MM.1S (cell line): ENCODE measurements at regions not wholly inside any gene's neighbourhood (a gene's known extent, or its start where the extent isn't known, plus 50 kb on each side); places are given as distances from the start of the nearest gene placed in this dataset.
"Not testable (repeated sequence)": the region's sequence is repeated elsewhere in the genome, so short reads cannot be mapped to it uniquely, and the experiment has no call there.

Experiments used
- DNase-seq: peaks from one replicate; pipeline ENCODE4 v3.0.0-alpha.2; 2015
- H2AFZ ChIP-seq: fragments of 300-600 bp; sonication (generic); 2 replicates; pipeline ENCODE4 v1.6.0; 2016; ENCODE audit warnings: antibody characterized with exemption, low read length
- H3F3A ChIP-seq: fragments of 300-600 bp; sonication (generic); 2 replicates; pipeline ENCODE4 v1.6.1; 2016; ENCODE audit warnings: mild to moderate bottlenecking, antibody characterized with exemption, low read length, moderate library complexity, mixed read lengths; ENCODE audit not compliant: insufficient read depth
- H3K27ac ChIP-seq: fragments of 300-600 bp; sonication (generic); 2 replicates; pipeline ENCODE4 v1.5.1; 2016; ENCODE audit warnings: mild to moderate bottlenecking, low read length
- H3K27me3 ChIP-seq: fragments of 300-600 bp; sonication (generic); replicated peaks from 2 replicates; pipeline ENCODE4 v1.6.0; 2016; ENCODE audit warnings: low read length; ENCODE audit not compliant: insufficient read depth
- H3K36me3 ChIP-seq: fragments of 300-600 bp; sonication (generic); replicated peaks from 2 replicates; pipeline ENCODE4 v1.6.1; 2016; ENCODE audit warnings: mild to moderate bottlenecking, low read length, mixed read lengths; ENCODE audit not compliant: insufficient read depth
- H3K4me1 ChIP-seq: fragments of 300-600 bp; sonication (generic); 2 replicates; pipeline ENCODE4 v1.6.1; 2016; ENCODE audit warnings: low read length, mixed read lengths
- H3K4me2 ChIP-seq: fragments of 300-600 bp; sonication (generic); 2 replicates; pipeline ENCODE4 v1.6.0; 2016; ENCODE audit warnings: low read depth, low read length
- H3K4me3 ChIP-seq: fragments of 300-600 bp; sonication (generic); 2 replicates; pipeline ENCODE4 v1.5.1; 2016; ENCODE audit warnings: low read length, mixed read lengths
- H3K79me2 ChIP-seq: fragments of 300-600 bp; sonication (generic); 2 replicates; pipeline ENCODE4 v1.6.1; 2016; ENCODE audit warnings: mixed run types, low read length, mixed read lengths
- H3K9ac ChIP-seq: fragments of 300-600 bp; sonication (generic); 2 replicates; pipeline ENCODE4 v1.6.1; 2016; ENCODE audit warnings: low read length, mixed read lengths
- H3K9me2 ChIP-seq: fragments of 300-600 bp; sonication (generic); replicated peaks from 2 replicates; pipeline ENCODE4 v1.6.1; 2016; ENCODE audit warnings: mild to moderate bottlenecking, low read length, mixed read lengths; ENCODE audit not compliant: insufficient read depth
- H3K9me3 ChIP-seq: fragments of 300-600 bp; sonication (generic); replicated peaks from 2 replicates; pipeline ENCODE4 v1.6.1; 2016; ENCODE audit warnings: mild to moderate bottlenecking, low read length, mixed read lengths; ENCODE audit not compliant: insufficient read depth
- H4K20me1 ChIP-seq: fragments of 300-600 bp; sonication (generic); 2 replicates; pipeline ENCODE4 v1.6.1; 2016; ENCODE audit warnings: mild to moderate bottlenecking, low read length, moderate library complexity, mixed read lengths; ENCODE audit not compliant: insufficient read depth
- CTCF ChIP-seq: fragments of 300-600 bp; sonication (generic); IDR thresholded peaks from 2 replicates; pipeline ENCODE4 v1.5.1; 2016; ENCODE audit warnings: antibody characterized with exemption, low read length, mixed read lengths
- EZH2 ChIP-seq: fragments of 300-600 bp; sonication (generic); optimal IDR thresholded peaks from 2 replicates; pipeline ENCODE3; 2017; ENCODE audit warnings: low read depth, mild to moderate bottlenecking, antibody characterized with exemption, low read length, mixed read lengths
- EZH2phosphoT487 ChIP-seq: fragments of 300-600 bp; sonication (generic); IDR thresholded peaks from 2 replicates; pipeline ENCODE4 v1.6.1; 2018; ENCODE audit warnings: antibody characterized with exemption, low read length

GRCh38 chr6:69570106-69570505, 226.7 kb downstream of the LMBRD1 start:
- Histone ChIP-seq H3K27me3 (no peaks in the 10 kb centered on the region), H3K9ac (no peak overlapping the region), H3K79me2 (no peaks in the 10 kb centered on the region), H3K27ac (no peak overlapping the region), H3K9me2 (no peaks in the 10 kb centered on the region), H3K4me1 (peaks cover 5% of the 10 kb centered on the region), H3K4me3 (no peak overlapping the region), H4K20me1 (no peaks in the 10 kb centered on the region), H2AFZ (no peak overlapping the region), H3K36me3 (no peaks in the 10 kb centered on the region), H3K4me2 (no peak overlapping the region), H3K9me3 (no peaks in the 10 kb centered on the region), H3F3A (no peaks in the 10 kb centered on the region)
- DNase-seq, result no peak
- no peak for TF ChIP-seq EZH2phosphoT487
- TF ChIP-seq EZH2, result no peak
- no peak for TF ChIP-seq CTCF

GRCh38 chr6:69560597-69560996, 236.2 kb downstream of the LMBRD1 start:
- H3K9me2 ChIP-seq, result not testable (repeated sequence)

GRCh38 chr6:69555088-69555638, 241.6 kb downstream of the LMBRD1 start:
- no peaks in the 10 kb centered on the region for H3K27me3 ChIP-seq
- H3K9ac ChIP-seq, result no peak overlapping the region
- no peaks in the 10 kb centered on the region for H3K4me1 ChIP-seq
- no peaks in the 10 kb centered on the region for H3K36me3 ChIP-seq
- H2AFZ ChIP-seq, result no peak overlapping the region
- no peaks in the 10 kb centered on the region for H3K9me2 ChIP-seq
- no peak overlapping the region for H3K4me2 ChIP-seq
- no peaks in the 10 kb centered on the region for H3F3A ChIP-seq
- DNase-seq, result no peak
- TF ChIP-seq CTCF (no peak), EZH2 (no peak), EZH2phosphoT487 (no peak)
- no peak overlapping the region for H3K4me3 ChIP-seq
- H3K9me3 ChIP-seq, result no peaks in the 10 kb centered on the region
- no peak overlapping the region for H3K27ac ChIP-seq
- no peaks in the 10 kb centered on the region for H3K79me2 ChIP-seq
- H4K20me1 ChIP-seq, result no peaks in the 10 kb centered on the region

More at GRCh38 chr6:69560597-69560996, 236.2 kb downstream of the LMBRD1 start:
- not testable (repeated sequence) for H3K27me3 ChIP-seq, H3K27ac ChIP-seq, H3K36me3 ChIP-seq, H3F3A ChIP-seq, H3K4me1 ChIP-seq, H4K20me1 ChIP-seq, H3K4me3 ChIP-seq, H2AFZ ChIP-seq, DNase-seq, H3K79me2 ChIP-seq, H3K9me3 ChIP-seq, H3K9ac ChIP-seq, H3K4me2 ChIP-seq

GRCh38 chr6:69542494-69542893, 254.3 kb downstream of the LMBRD1 start:
- H4K20me1 ChIP-seq, result no peaks in the 10 kb centered on the region
- H3K9me2 ChIP-seq, result no peaks in the 10 kb centered on the region
- TF ChIP-seq CTCF (no peak), EZH2 (no peak), EZH2phosphoT487 (no peak)
- peak overlapping the region; percentile 19; the same call in 1 of the 2 replicates for H3K4me2 ChIP-seq
- DNase-seq, result peak; percentile 35
- no peaks in the 10 kb centered on the region; the same call in 1 of the 2 replicates for H3F3A ChIP-seq
- H3K9ac ChIP-seq, result no peak overlapping the region
- no peaks in the 10 kb centered on the region for H3K9me3 ChIP-seq
- H3K79me2 ChIP-seq, result no peaks in the 10 kb centered on the region
- H3K27ac ChIP-seq, result peak overlapping the region; percentile 40; the same call in 1 of the 2 replicates
- no peaks in the 10 kb centered on the region for H3K27me3 ChIP-seq
- no peak overlapping the region for H3K4me3 ChIP-seq
- H3K4me1 ChIP-seq, result peaks cover 18% of the 10 kb centered on the region
- H2AFZ ChIP-seq, result peak overlapping the region; percentile 30; the same call in 1 of the 2 replicates
- H3K36me3 ChIP-seq, result no peaks in the 10 kb centered on the region
